ENCODE measurements at regions not wholly inside any gene's neighbourhood (a gene's known extent, or its start where the extent isn't known, plus 50 kb on each side); places are given as distances from the start of the nearest gene placed in this dataset.

DNA sequence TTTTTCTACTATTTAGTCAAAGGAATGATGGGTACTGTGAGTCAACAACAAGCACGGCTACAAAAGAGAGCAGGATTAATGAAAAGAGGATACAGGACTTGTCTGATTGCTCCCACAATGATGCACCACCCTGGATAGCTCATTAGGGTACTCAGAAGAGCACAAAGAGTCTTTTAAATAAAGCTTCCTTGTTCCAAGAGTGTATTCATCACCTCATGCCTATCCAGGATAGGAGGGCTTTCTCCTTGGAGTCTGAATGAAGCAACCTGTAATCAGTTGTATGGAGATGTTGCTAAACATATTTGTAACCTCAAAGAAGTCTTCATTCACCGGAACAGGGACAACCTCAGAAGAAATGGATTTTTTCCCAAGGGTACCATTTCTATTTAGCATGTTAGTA lies 219.5 kb upstream of the TMEM161B start:
- TF ChIP-seq, protein P1, sequence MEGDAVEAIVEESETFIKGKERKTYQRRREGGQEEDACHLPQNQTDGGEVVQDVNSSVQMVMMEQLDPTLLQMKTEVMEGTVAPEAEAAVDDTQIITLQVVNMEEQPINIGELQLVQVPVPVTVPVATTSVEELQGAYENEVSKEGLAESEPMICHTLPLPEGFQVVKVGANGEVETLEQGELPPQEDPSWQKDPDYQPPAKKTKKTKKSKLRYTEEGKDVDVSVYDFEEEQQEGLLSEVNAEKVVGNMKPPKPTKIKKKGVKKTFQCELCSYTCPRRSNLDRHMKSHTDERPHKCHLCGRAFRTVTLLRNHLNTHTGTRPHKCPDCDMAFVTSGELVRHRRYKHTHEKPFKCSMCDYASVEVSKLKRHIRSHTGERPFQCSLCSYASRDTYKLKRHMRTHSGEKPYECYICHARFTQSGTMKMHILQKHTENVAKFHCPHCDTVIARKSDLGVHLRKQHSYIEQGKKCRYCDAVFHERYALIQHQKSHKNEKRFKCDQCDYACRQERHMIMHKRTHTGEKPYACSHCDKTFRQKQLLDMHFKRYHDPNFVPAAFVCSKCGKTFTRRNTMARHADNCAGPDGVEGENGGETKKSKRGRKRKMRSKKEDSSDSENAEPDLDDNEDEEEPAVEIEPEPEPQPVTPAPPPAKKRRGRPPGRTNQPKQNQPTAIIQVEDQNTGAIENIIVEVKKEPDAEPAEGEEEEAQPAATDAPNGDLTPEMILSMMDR (IDR thresholded peaks at IDR 0.05) = no peak
- TF ChIP-seq POLR2A (IDR thresholded peaks at IDR 0.05; ENCODE audit: low read depth) (no peak), POLR2AphosphoS5 (IDR thresholded peaks at IDR 0.05) (no peak), EP300 (IDR thresholded peaks at IDR 0.05) (no peak)
